ENCODE measurements at regions not wholly inside any gene's neighbourhood (a gene's known extent, or its start where the extent isn't known, plus 50 kb on each side); places are given as distances from the start of the nearest gene placed in this dataset.
"Not testable (repeated sequence)": the region's sequence is repeated elsewhere in the genome, so short reads cannot be mapped to it uniquely, and the experiment has no call there.

- Histone ChIP-seq H3K4me2 (ENCODE audit: low read length) (no peak overlapping the region), H3K27ac (no peak overlapping the region), H3K79me2 (no peaks in the 10 kb centered on the region), H2AFZ (no peak overlapping the region), H3K9me3 (ENCODE audit: control insufficient read depth, low read length) (no peaks in the 10 kb centered on the region), H3K4me3 (ENCODE audit: low read depth, low read length) (no peak overlapping the region), H3K36me3 (ENCODE audit: control insufficient read depth, insufficient read depth, low read length) (no peaks in the 10 kb centered on the region), H3K27me3 (ENCODE audit: control insufficient read depth, insufficient read depth, low read length) (no peaks in the 10 kb centered on the region), H3K4me1 (no peaks in the 10 kb centered on the region), H3K9ac (no peak overlapping the region)
- TF ChIP-seq CTCF (IDR thresholded peaks at IDR 0.05), result no peak
These were observed 231.7 kb downstream of the ZNF621 start for GRCh38 chr3:40756500-40756899.

- H2AFZ ChIP-seq; H3K9me3 ChIP-seq (ENCODE audit: control insufficient read depth, low read length); H3K36me3 ChIP-seq (ENCODE audit: control insufficient read depth, insufficient read depth, low read length); H3K4me1 ChIP-seq; H3K27me3 ChIP-seq (ENCODE audit: control insufficient read depth, insufficient read depth, low read length); H3K27ac ChIP-seq; H3K79me2 ChIP-seq; H3K4me2 ChIP-seq (ENCODE audit: low read length); H3K4me3 ChIP-seq (ENCODE audit: low read depth, low read length); H3K9ac ChIP-seq: not testable (repeated sequence)
These were observed 238.0 kb downstream of the ZNF621 start for GRCh38 chr3:40762771-40763170.

GRCh38 chr3:40763807-40764206 is 239.0 kb downstream of the ZNF621 start:
- Histone ChIP-seq H3K27ac (no peak overlapping the region), H2AFZ (no peak overlapping the region), H3K9ac (no peak overlapping the region), H3K36me3 (ENCODE audit: control insufficient read depth, insufficient read depth, low read length) (no peaks in the 10 kb centered on the region), H3K4me2 (ENCODE audit: low read length) (no peak overlapping the region), H3K9me3 (ENCODE audit: control insufficient read depth, low read length) (no peaks in the 10 kb centered on the region), H3K79me2 (no peaks in the 10 kb centered on the region), H3K4me3 (ENCODE audit: low read depth, low read length) (no peak overlapping the region), H3K27me3 (ENCODE audit: control insufficient read depth, insufficient read depth, low read length) (no peaks in the 10 kb centered on the region), H3K4me1 (no peaks in the 10 kb centered on the region)
- TF ChIP-seq CTCF (IDR thresholded peaks at IDR 0.05), result no peak

- no peak overlapping the region for H3K4me3 ChIP-seq (ENCODE audit: low read depth, low read length)
- no peaks in the 10 kb centered on the region for H3K27me3 ChIP-seq (ENCODE audit: control insufficient read depth, insufficient read depth, low read length)
- H3K27ac ChIP-seq, result no peak overlapping the region
- H2AFZ ChIP-seq, result no peak overlapping the region
- no peaks in the 10 kb centered on the region for H3K4me1 ChIP-seq
- H3K36me3 ChIP-seq (ENCODE audit: control insufficient read depth, insufficient read depth, low read length), result no peaks in the 10 kb centered on the region
- TF ChIP-seq CTCF (IDR thresholded peaks at IDR 0.05), result no peak
- no peak overlapping the region for H3K4me2 ChIP-seq (ENCODE audit: low read length)
- no peak overlapping the region for H3K9ac ChIP-seq
- H3K79me2 ChIP-seq, result no peaks in the 10 kb centered on the region
- no peaks in the 10 kb centered on the region for H3K9me3 ChIP-seq (ENCODE audit: control insufficient read depth, low read length)
These were observed 240.0 kb downstream of the ZNF621 start for GRCh38 chr3:40764747-40765146.

- Histone ChIP-seq H3K4me3 (ENCODE audit: low read depth, low read length) (no peak overlapping the region), H3K9me3 (ENCODE audit: control insufficient read depth, low read length) (no peaks in the 10 kb centered on the region), H3K27me3 (ENCODE audit: control insufficient read depth, insufficient read depth, low read length) (no peaks in the 10 kb centered on the region), H3K79me2 (no peaks in the 10 kb centered on the region), H3K36me3 (ENCODE audit: control insufficient read depth, insufficient read depth, low read length) (no peaks in the 10 kb centered on the region), H3K9ac (no peak overlapping the region), H3K27ac (no peak overlapping the region), H3K4me1 (no peaks in the 10 kb centered on the region), H2AFZ (no peak overlapping the region), H3K4me2 (ENCODE audit: low read length) (no peak overlapping the region)
- TF ChIP-seq CTCF (IDR thresholded peaks at IDR 0.05), result no peak
These were observed 241.1 kb downstream of the ZNF621 start for GRCh38 chr3:40765884-40766283.
